Endometrium (tissue), 2 donors: ENCODE measurements at regions not wholly inside any gene's neighbourhood (a gene's known extent, or its start where the extent isn't known, plus 50 kb on each side); places are given as distances from the start of the nearest gene placed in this dataset.

Experiments used
- FAIRE-seq: peaks from 2 replicates; lab custom pipeline; 2012; peaks lifted over from hg19 to GRCh38; lab: Jason Lieb, UNC
- donor health status: control.
- donor health status: control.

DNA sequence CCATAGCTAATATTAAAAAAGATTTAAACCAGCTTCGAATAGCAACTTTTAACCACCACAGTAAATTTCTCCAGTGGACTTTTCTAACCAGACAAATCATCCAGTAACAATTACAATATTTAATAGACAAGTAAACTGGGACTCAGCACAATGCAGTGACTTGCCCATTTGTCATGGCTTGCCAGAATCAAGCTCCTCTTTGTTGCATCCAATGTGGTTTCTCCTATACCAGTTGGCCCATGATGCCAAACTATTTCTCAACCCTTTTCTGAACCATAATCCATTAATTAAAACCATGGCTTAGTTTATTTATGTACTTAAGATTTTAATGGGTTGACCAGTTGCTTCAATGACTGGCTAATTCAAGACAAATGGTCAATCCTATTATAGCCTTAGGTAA lies 64.4 kb downstream of the DIO2 start:
- FAIRE-seq: no peak

DNA sequence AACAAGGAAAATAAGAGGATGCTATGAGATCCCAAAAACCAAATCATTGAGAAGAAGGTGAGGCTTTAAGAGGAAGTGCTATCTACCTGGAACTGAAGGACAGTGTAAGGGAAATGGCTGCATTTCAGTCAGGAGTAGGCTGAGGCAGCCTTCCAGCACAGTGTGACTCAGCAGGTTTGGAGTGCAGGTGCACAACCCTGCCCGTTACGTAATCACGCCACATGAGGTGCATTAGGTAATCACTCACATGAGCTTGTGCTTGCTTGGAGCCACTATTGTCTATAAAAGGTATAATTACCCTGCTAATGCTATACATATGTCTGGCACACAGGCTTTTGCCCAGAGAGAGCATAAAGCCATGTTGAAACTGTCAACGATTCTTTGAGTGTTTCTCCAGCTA lies 74.9 kb downstream of the DIO2 start:
- FAIRE-seq: no peak

DNA sequence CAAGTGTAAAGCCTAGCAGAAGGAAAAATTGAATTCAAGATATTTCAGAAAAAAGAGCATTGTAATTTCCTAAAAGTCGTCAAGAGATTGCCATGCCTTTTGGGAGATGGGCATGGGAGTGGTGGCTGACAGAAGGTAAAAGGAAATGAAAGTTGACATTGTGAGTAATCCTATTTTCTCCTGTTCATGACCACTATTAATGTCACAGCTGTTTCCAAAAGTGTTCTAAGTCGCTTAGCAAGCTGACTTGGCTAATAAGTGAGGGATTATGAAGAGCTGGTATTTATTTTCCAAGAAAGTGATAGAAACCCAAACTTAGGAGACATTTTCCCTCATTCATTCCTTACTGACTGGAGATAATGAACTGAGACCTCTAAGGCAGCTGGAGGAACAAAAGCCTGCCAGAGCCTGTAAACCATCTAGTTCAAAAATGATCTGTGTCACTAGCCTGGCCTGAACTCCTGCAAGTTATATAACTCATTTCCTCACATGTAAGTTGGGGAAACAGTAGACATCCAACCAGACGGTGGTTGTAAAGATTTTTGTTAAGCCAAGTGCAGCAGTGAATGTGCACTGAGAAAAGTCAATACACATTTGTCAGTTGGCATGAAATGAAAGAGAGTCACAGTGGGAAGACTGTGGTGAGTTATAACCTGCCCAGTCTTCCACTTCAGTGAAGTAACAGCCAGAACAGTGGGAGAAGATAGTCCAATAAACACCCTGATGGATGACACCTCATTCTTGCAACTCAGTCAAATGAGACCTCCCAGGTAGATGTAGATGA lies 75.8 kb downstream of the DIO2 start:
- no peak for FAIRE-seq

DNA sequence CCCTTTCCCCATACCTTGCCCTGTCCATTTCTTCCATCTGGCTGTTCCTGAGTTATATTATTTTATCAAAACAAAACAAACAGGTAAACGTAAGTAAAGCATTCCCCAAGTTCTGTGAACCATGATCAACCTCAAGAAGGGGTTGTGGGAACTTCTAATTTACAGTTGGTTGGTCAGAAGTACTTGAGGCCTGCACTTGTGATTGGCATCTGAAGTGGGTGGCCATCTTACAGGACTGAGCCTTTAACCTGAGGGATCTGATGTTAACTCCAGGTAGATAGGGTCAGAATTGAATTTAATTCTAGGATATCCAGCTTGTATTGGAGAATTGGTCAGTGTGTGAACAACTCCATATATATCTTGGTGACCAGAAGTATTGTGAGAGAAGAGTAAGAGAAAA lies 77.0 kb downstream of the DIO2 start:
- no peak for FAIRE-seq

DNA sequence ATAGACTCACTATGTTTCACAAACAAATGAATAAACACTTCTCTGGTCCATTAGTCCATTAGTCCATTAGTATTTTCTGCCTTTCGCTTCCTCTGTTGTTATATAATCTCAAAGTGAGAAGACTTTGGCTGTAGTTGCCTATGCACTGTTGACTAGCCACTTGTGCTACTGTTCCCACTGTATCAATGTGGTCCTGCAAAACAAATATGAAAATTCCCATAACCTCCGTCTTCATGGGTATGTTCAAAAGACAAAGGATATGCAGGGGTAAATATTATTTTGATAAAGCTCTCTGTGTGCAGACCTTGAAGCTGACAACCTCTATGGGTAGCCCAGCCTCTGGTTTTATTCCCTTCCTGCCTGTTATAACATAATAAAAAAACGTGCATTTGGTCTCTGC lies 77.8 kb downstream of the DIO2 start:
- FAIRE-seq: no peak

DNA sequence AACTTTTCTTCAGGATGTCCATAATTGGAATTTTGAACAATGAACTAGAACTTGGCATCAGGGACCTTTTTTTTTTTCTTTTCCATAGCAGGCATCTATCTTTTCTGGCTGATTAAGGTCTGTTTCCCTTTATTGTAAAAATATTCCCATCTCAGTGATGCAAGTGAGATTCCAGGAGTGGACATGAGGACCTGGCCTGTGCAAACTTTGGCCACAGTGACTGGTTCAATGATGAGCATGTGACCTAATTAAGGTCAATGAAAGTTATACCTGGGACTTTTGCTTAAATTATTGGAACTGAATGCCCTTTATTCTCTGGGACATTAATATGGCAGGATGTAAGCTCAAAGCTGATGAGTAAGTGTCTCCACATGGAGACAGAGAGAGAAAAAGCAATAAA lies 83.8 kb downstream of the DIO2 start:
- no peak for FAIRE-seq

DNA sequence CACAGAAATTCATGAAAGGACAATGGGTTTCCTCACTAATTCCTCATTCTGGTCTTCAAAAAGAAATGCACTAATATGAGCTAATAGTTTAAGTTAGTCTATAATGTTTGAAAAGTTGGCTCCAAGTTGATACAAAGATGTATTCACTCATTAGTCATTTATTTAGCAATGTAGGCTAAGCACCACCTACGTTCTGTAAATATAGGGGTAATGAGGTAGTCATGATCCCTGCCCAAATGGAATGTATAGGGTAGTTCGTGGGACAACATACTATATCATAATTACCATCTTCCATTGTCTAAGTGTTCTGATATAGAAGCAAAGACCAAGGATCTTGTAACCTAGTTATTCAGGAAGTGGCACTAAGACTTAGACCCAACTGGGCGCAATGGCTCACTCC lies 86.5 kb downstream of the DIO2 start:
- no peak for FAIRE-seq

DNA sequence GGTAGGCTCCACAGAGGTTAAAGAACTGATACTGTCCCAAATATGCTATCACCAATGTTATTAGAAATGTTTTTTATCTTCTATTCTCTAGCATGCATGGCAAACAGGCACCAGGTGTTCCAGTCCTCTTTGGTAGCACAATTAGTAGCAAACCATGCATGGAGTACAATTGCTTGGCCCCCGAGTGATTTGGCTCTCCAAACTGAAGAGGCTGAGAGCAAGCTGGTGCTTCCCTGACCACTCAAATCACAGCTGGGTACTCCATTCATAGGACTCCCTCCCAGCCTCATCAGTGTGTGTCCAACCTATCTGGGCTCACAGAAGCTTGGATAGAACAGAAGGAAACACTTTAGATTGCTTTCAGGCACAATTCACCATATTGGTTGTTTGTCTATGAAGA lies 93.4 kb downstream of the DIO2 start:
- FAIRE-seq: no peak

DNA sequence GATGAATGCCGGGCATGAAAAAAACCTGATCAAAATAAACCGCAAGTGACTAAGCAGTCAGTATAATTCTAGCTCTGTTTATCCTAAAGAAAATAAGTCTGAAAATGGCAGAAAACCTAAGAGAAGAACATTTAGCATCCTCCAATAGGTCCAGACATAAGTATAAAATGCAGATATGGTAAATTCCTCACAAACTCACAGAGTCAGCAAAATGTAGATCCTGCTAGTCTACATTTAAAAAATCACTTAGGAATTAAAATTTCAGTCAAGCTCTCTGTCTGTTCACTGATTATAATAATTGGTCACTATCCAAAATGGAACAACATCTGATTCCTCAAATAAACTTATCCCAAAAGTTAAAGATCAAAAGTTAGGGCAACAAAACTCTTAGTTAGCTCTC lies 95.1 kb downstream of the DIO2 start:
- no peak for FAIRE-seq

DNA sequence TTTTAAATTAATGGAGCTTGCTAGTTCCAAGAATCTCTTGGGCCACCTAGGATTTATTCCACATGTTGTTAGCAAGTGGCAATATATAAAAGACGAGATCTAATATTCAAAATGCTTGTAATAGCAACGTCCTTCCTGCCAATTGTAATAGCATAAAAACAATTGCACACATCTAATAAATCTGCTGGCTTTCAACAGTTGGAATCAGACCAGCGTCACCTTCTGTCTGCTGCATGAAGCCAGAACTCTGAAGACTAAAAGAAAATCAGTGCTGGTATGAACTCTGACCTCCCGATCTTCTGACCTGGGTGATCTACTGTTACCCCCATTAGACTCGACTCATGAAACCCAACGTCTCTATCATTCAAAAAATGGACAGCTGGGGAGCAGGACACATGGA lies 100.6 kb downstream of the DIO2 start:
- no peak for FAIRE-seq

DNA sequence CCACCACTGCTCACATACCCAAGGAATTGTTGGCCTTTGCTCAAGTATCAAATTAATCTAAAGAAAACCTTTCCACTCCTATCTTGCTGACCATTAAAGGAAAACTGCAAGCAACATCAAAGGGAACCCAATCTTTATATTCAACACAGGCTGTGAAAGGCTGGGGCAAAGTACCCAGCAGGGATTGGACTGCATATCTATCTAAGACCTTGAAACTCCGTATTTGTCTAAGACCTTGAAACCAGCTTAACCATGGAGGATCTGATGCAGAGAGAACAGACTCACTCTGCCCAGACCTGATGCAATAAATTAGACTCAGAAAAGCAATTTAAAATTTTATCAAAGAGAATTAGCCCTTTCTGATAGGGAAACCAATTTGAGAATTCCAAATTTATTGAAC lies 102.2 kb downstream of the DIO2 start:
- no peak for FAIRE-seq

DNA sequence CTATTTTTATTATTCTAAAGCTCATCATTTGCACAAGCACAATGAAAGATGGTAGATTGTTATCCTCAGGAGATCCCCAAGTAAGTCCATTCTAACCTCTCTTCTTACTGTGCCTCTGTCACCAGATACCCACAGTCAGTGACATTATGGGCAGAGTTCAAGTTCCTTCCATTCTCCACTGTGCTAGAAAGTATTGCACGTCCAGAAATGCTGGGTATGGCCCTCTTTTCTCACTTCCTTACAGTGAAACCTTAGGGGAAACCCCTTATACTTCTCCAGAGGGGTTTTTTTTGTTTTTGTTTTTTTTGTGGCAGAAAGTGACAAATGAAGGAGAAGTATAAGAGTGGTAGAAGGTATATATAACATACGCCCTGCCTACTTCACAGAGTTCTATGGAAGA lies 102.9 kb downstream of the DIO2 start:
- FAIRE-seq: no peak

DNA sequence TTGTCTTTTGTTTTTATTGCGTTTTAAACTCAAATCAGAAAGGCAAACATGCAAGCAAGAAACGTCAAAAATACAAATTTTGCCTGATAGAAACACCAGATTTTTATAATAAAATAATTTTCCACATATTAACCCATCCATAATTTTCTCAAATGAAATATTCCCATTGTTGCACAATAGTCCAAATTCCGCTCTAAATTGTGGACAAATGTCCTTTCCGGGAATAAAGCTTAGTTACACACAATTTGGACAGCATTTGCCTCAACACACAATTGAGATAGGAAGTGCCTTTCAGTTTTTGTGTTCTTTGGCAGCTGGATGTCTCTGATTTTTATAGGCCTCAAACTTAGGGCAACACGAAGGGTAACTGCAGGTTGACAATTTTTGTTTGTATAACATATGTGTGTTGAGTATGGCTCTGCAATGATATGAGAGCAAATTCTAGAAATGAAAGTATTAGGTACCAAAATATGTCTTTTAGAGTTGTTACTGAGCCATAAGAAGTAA lies 105.8 kb downstream of the DIO2 start:
- FAIRE-seq: no peak

DNA sequence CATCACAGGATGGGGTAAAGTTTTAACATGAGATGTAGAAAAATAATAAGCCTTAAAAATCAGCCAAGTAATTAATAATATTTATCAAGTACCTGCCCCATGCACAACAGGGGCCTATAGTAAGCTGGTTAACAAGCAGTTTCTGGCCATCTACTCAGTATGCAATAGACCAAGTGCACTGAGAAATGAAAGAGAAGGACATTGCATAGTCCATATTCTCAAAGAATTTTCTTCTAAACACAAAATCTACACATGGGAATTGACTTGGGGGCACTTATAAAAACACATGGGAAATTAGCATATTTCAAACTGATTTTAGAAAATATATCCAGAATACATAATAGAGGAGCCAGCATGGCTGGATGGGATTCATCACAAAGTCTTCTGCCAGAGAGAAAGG lies 109.5 kb downstream of the DIO2 start:
- no peak for FAIRE-seq

DNA sequence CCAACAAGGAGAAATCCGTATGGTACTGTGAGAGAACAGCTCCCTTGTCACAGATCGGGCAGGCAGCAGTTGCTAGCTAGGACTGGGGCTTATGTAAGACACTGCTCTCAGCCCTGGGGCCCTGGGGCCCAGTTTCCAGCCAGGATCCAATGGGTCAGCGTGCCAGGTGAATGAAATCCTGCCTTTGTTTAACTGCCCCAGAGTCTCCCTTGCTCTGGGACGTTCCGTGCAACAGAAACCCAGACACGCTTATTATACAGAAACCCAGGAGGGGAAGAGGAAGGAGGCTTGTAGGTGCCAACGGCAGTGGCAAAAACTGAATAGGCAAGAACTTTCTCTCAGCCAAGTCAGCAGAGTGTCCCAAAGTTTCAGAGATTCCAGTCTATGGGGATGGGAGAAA lies 110.6 kb downstream of the DIO2 start:
- no peak for FAIRE-seq

DNA sequence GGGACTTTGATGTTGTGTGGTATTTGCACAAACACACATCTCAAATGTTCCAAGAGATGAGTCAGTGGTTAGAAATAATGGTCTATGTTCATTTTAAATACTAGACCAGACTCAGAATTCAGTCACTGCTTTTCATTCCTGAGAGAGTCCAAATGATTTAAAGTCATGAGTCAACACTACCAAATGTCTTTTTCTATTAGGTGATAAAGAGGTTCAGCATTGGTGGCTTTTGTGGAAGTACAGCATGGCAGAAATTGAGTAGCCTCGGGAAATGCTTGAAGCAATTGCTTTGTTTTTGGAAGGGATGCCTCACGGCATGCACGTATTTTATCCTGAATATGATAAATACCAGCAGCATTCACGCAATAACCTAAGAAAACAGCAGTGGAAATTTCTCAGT lies 115.7 kb downstream of the DIO2 start:
- FAIRE-seq: no peak

DNA sequence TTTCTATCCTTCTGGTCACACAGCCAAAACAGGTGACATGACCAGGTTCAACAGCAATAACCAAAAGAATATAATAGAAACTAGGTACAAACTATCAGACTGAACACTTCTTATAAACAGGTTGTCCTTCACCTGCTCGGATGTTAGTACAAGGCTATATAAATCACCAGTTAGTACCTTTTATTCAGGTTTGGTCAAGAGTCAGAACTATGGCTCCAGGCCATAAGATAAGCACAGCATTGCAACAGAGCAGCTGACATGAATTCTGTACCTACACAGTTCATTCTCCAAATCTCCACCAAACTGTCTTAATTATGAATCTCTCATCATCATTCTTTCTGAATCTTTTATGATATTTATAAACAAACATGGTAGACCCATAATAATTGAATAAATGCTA lies 123.9 kb downstream of the DIO2 start:
- no peak for FAIRE-seq

DNA sequence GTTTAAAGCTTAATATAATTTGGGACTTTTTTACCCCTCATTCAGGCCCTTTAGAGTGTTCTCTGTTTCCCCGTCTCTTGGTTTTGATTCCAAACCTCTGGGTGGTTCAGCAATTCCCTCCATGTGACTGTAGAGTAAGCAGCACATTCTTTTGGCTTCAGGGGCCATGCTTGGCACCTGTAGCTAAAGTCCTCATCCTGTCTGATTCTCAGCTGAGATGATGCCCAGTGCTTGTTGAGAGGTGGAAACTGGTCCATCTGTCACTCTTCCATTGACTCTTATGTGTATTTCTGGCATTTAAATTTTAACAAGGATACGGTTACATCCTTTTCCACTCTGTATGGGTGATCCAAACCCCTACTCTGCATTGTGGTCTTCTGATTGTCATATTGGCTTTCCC lies 127.1 kb downstream of the DIO2 start:
- FAIRE-seq: no peak

DNA sequence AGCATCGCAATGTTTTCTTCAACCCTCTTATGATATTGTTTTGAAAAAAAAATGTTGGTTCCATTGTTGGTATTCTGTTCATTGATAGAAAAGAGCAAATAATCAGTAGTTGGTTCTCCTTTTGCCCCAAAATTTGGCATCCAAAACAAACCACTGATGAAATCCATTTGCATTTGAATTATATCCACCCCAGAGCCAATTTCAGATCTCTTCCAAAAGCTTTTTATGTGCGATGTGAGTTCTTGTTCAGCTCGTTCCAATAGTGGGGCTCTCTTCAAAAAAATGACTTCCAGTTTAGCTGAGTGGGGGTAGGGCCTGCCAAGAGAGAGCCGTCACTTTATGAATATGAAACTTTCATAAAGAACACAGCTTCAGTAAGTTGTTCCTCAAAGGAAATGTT lies 130.7 kb downstream of the DIO2 start:
- no peak for FAIRE-seq

DNA sequence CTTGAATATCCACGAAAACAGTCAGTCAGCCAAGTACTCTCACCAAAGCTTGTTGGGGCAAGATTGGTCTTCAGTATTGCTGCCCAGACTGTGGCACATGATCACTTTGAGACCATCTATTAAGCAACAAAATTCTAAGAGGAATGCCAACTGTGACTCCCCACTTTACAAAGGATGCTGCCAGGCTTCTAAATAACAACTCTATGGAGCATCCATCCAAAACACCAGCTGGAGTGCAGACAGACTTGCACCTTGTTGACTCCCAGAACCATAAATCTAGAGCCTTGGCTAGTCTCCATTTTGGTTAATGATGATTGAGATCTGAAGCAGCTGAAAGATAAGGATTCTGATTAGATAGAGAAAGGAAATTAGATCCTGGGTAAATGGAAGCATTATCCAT lies 132.8 kb downstream of the DIO2 start:
- no peak for FAIRE-seq

DNA sequence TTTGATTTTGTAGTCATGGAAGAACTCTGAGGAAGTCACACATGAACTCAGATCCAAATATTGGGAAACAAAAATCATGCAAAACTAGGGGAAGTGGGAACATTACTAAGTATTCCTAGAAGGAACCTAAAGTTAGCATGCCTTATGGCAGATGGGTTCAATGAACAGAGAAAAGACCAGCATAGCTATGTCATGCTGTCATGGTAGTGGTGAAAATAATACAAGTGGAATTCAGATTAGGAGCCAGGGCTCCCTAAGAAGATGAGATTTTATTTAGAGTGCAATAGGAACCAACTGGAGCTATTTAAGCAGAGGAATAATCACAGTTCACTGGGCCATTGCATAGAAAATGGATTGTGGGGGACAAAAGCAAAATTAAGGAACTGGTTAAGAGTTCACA lies 134.0 kb downstream of the DIO2 start:
- no peak for FAIRE-seq

DNA sequence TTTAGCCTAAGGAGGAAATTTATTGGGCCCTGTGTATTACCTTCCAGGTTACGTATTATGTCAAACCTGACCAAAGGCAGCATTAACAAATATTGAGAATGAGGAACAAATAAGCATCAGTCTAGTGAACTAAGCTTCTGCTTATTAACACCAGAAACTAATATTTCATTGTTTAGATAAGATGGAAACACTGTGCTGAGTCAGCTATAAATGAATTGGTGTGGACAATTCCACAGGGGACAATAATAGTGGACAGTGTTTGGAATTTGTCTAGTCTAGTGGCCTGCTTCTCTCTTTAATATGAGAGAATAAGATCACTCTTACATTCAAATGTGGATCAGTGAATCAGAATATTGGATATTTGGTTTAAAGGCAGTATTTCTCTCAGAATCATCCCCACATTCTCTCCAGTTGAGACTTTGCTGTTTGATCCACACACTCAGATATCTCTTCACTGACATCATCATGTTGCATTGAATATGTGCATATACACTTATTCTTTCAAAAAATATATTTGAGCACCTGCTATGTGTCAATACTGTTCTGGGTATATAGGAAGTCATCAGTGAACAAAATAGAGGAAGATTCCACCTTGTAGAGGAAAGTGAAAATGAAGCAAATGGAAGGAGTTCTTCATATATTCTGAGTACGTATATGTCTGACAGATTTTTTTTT lies 136.3 kb downstream of the DIO2 start:
- FAIRE-seq: no peak

DNA sequence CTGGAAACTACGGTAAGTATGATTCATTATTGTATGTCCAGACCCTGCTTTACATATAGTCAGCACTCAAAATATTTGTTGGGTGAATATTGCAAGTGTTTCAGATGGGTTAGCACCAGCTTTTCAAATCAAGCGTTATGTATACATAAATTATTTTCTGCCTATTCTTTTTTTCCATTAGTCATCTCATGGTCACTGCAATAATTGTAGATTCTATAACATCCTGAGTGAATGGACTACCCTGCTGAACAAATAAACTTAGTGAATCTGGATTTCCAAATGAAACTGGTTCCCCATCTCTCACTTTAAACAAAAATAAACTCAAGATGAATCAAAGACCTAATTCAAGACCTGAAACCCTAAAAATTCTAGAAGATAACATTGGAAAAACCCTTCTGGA lies 152.3 kb downstream of the DIO2 start:
- no peak for FAIRE-seq

DNA sequence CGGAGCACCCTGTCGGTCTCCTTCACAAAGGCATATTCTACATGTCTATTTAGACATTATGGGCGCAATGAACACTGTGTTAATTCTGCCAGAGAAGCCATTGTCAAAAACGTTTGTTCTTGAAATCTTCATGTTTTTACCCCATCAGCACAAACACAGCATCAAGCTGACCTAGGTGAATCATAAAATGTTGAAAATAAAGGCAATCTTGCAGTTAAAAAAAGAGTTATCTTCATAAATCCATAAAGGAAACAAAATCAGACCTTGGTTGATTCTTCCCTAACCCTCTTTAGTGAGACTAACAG lies 154.9 kb downstream of the DIO2 start:
- FAIRE-seq: no peak
